Endothelial cell of umbilical vein (primary cell): ENCODE measurements at regions not wholly inside any gene's neighbourhood (a gene's known extent, or its start where the extent isn't known, plus 50 kb on each side); places are given as distances from the start of the nearest gene placed in this dataset.

ENCODE experiments used
- JUN ChIP-seq: IDR thresholded peaks from 2 replicates; pipeline ENCODE4 v1.6.1; 2011; ENCODE audit warnings: borderline replicate concordance, low read depth; ENCODE audit not compliant: insufficient read length, insufficient read depth
- MYC ChIP-seq: IDR thresholded peaks from one replicate; pipeline ENCODE4 v1.6.1; 2011; ENCODE audit warnings: mild to moderate bottlenecking, low read depth, low read length
- POLR2A ChIP-seq: IDR thresholded peaks from 2 replicates; pipeline ENCODE4 v1.6.1; 2012; ENCODE audit warnings: low read depth, mild to moderate bottlenecking, control low read depth, low read length
- POLR2AphosphoS5 ChIP-seq: IDR thresholded peaks from 2 replicates; pipeline ENCODE4 v1.6.1; 2012; ENCODE audit warnings: low read depth, mild to moderate bottlenecking, control low read depth, low read length, moderate library complexity; ENCODE audit not compliant: insufficient read depth
- TF ChIP-seq, protein P1 (sequence below), 2 donors: IDR thresholded peaks; 1 replicate in 1 of 2; 2 replicates in 1 of 2; pipeline ENCODE4 v1.5.1; 2011; ENCODE audit warnings: low read length in 2 of 2, mild to moderate bottlenecking in 2 of 2, moderate library complexity in 2 of 2, control low read depth in 1 of 2, inconsistent platforms in 1 of 2, low read depth in 1 of 2; ENCODE audit not compliant: insufficient read depth in 1 of 2; ENCODE audit errors: extremely low read depth in 1 of 2
- TF ChIP-seq, protein P2 (sequence below): IDR thresholded peaks from 2 replicates; pipeline ENCODE4 v1.6.1; 2011; ENCODE audit not compliant: insufficient read depth, insufficient read length

DNA sequence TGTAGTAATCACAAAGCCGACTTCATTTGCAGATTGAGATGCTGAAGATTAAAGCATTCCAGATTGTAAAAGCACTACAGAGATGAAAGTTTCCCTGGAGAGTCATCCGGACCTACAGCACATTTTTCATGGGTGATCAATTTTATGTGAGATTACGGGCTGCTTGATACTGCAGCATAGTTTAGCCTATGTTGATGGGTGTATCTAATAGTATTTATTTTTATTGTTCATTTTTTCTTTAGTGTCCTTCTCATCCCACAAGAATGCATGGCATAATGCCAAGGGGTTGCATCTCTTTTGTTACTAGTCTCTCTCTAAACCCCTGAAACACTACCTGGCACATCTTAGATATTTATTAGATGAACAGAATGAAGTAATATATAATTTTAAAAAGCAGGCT lies 240.4 kb downstream of the MBD2 start:
- no peak for TF ChIP-seq JUN
- TF ChIP-seq, protein P1, sequence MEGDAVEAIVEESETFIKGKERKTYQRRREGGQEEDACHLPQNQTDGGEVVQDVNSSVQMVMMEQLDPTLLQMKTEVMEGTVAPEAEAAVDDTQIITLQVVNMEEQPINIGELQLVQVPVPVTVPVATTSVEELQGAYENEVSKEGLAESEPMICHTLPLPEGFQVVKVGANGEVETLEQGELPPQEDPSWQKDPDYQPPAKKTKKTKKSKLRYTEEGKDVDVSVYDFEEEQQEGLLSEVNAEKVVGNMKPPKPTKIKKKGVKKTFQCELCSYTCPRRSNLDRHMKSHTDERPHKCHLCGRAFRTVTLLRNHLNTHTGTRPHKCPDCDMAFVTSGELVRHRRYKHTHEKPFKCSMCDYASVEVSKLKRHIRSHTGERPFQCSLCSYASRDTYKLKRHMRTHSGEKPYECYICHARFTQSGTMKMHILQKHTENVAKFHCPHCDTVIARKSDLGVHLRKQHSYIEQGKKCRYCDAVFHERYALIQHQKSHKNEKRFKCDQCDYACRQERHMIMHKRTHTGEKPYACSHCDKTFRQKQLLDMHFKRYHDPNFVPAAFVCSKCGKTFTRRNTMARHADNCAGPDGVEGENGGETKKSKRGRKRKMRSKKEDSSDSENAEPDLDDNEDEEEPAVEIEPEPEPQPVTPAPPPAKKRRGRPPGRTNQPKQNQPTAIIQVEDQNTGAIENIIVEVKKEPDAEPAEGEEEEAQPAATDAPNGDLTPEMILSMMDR (IDR thresholded peaks at IDR 0.05; ENCODE audit: extremely low read depth in 1 of 2, insufficient read depth in 1 of 2, low read depth in 1 of 2, low read length in 2 of 2) = no peak
- TF ChIP-seq POLR2A = no peak
- TF ChIP-seq, protein P2, sequence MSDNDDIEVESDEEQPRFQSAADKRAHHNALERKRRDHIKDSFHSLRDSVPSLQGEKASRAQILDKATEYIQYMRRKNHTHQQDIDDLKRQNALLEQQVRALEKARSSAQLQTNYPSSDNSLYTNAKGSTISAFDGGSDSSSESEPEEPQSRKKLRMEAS = no peak
- TF ChIP-seq POLR2AphosphoS5 = no peak
- no peak for TF ChIP-seq MYC
